ENCODE measurements at regions not wholly inside any gene's neighbourhood (a gene's known extent, or its start where the extent isn't known, plus 50 kb on each side); places are given as distances from the start of the nearest gene placed in this dataset.

GRCh38 chr20:56927127-56927526, 298.0 kb downstream of the TFAP2C start:
- no peak for TF ChIP-seq CTCF (conservative IDR thresholded peaks at IDR 0.05; ENCODE audit: low read depth, low read length)
- no peak for TF ChIP-seq EZH2 (IDR thresholded peaks at IDR 0.05; ENCODE audit: borderline replicate concordance, low read depth, low read length, poor library complexity, severe bottlenecking)
